GM23248 (cell line): ENCODE measurements at regions not wholly inside any gene's neighbourhood (a gene's known extent, or its start where the extent isn't known, plus 50 kb on each side); places are given as distances from the start of the nearest gene placed in this dataset.

Experiments
- DNase-seq: peaks from one replicate; pipeline ENCODE4 v3.0.0-alpha.2; 2015
- H2AFZ ChIP-seq: fragments of 200-600 bp; sonication (generic); 2 replicates; pipeline ENCODE4 v1.6.1; 2016; ENCODE audit warnings: antibody characterized with exemption
- H3F3A ChIP-seq: fragments of 200-600 bp; sonication (generic); 2 replicates; pipeline ENCODE4 v1.6.1; 2016; ENCODE audit warnings: mild to moderate bottlenecking, antibody characterized with exemption, mixed run types; ENCODE audit not compliant: insufficient read depth
- H3K27ac ChIP-seq: fragments of 200-600 bp; sonication (generic); 2 replicates; pipeline ENCODE4 v1.5.1; 2016; ENCODE audit warnings: mild to moderate bottlenecking
- H3K27me3 ChIP-seq: fragments of 200-600 bp; sonication (generic); replicated peaks from 2 replicates; pipeline ENCODE4 v1.6.1; 2016; ENCODE audit warnings: mild to moderate bottlenecking; ENCODE audit not compliant: insufficient read depth
- H3K36me3 ChIP-seq: fragments of 200-600 bp; sonication (generic); 2 replicates; pipeline ENCODE4 v1.6.1; 2016; ENCODE audit warnings: low read depth, mild to moderate bottlenecking
- H3K4me1 ChIP-seq: fragments of 200-600 bp; sonication (generic); 2 replicates; pipeline ENCODE4 v1.6.1; 2016; ENCODE audit warnings: mild to moderate bottlenecking; ENCODE audit not compliant: insufficient read depth
- H3K4me2 ChIP-seq: fragments of 200-600 bp; sonication (generic); one replicate; pipeline ENCODE4 v1.6.1; 2016; ENCODE audit warnings: mild to moderate bottlenecking; ENCODE audit not compliant: unreplicated experiment
- H3K4me3 ChIP-seq: fragments of 200-600 bp; sonication (generic); 2 replicates; pipeline ENCODE4 v1.5.1; 2016; ENCODE audit warnings: mild to moderate bottlenecking
- H3K79me2 ChIP-seq: fragments of 200-600 bp; sonication (generic); 2 replicates; pipeline ENCODE4 v1.6.1; 2016; ENCODE audit warnings: mild to moderate bottlenecking; ENCODE audit not compliant: insufficient read depth
- H3K9ac ChIP-seq: fragments of 200-600 bp; sonication (generic); 2 replicates; pipeline ENCODE4 v1.6.1; 2016; ENCODE audit warnings: mild to moderate bottlenecking
- H3K9me2 ChIP-seq: fragments of 200-600 bp; sonication (generic); 2 replicates; pipeline ENCODE4 v1.6.1; 2016; ENCODE audit warnings: mixed run types, mild to moderate bottlenecking, moderate library complexity; ENCODE audit not compliant: insufficient read depth
- H3K9me3 ChIP-seq: fragments of 200-600 bp; sonication (generic); one replicate; pipeline ENCODE4 v1.6.1; 2017; ENCODE audit warnings: low read depth
- H4K20me1 ChIP-seq: fragments of 200-600 bp; sonication (generic); 2 replicates; pipeline ENCODE4 v1.6.0; 2016; ENCODE audit not compliant: insufficient read depth
- EZH2 ChIP-seq: fragments of 200-600 bp; sonication (generic); IDR thresholded peaks from 2 replicates; pipeline ENCODE4 v1.6.1; 2018; ENCODE audit warnings: antibody characterized with exemption, mild to moderate bottlenecking; ENCODE audit not compliant: insufficient read depth, poor library complexity, severe bottlenecking
- EZH2phosphoT487 ChIP-seq: fragments of 200-600 bp; sonication (generic); IDR thresholded peaks from 2 replicates; pipeline ENCODE4 v1.6.1; 2018; ENCODE audit warnings: antibody characterized with exemption, moderate library complexity, mild to moderate bottlenecking, low read depth; ENCODE audit not compliant: insufficient read depth
- WGBS, 2 experiments: methylation state at CpG; one replicate each; pipeline ENCODE4 v1.1.6; 2015 to 2017; ENCODE audit warnings: low lambda C conversion rate in 2 of 2, low coverage in 1 of 2; ENCODE audit errors: missing lambda C conversion rate in 2 of 2; 5-methylcytosine and 5-hydroxymethylcytosine counted together
- in situ Hi-C: fragments of 300-500 bp; cut with MboI; formaldehyde crosslinking; loops from 2 replicates; pipeline ENCODE4 v1.15.0; 2020

- H3K9ac ChIP-seq = no peak overlapping the region
- H3K4me2 ChIP-seq = no peak overlapping the region
- no peak overlapping the region for H3K27ac ChIP-seq
- H3K36me3 ChIP-seq = no peaks in the 10 kb centered on the region
- no peaks in the 10 kb centered on the region for H3K27me3 ChIP-seq
- H3F3A ChIP-seq = no peaks in the 10 kb centered on the region
- no peaks in the 10 kb centered on the region for H4K20me1 ChIP-seq
- H3K4me3 ChIP-seq = no peak overlapping the region
- no peaks in the 10 kb centered on the region for H3K9me2 ChIP-seq
- no peaks in the 10 kb centered on the region for H3K79me2 ChIP-seq
- in situ Hi-C loops = no loop called here
- WGBS, 2 experiments = 25 to 34% methylated on average over 4 of the region's 4 CpGs
- TF ChIP-seq EZH2 (no peak), EZH2phosphoT487 (no peak)
- no peaks in the 10 kb centered on the region for H3K9me3 ChIP-seq
- no peaks in the 10 kb centered on the region for H3K4me1 ChIP-seq
- no peak for DNase-seq
- H2AFZ ChIP-seq = no peak overlapping the region
Observed at GRCh38 chr1:30153743-30154449, 569.5 kb downstream of the MATN1 start.

- H3F3A ChIP-seq = no peaks in the 10 kb centered on the region
- no peaks in the 10 kb centered on the region for H3K27me3 ChIP-seq
- no peaks in the 10 kb centered on the region for H3K4me1 ChIP-seq
- no peak overlapping the region for H3K4me2 ChIP-seq
- no peak overlapping the region for H3K27ac ChIP-seq
- no peaks in the 10 kb centered on the region for H3K79me2 ChIP-seq
- H3K9me3 ChIP-seq = no peaks in the 10 kb centered on the region
- no peak overlapping the region for H3K4me3 ChIP-seq
- no peak overlapping the region for H2AFZ ChIP-seq
- no peaks in the 10 kb centered on the region for H4K20me1 ChIP-seq
- no peak overlapping the region for H3K9ac ChIP-seq
- TF ChIP-seq EZH2phosphoT487 = no peak
- TF ChIP-seq EZH2 = no peak
- H3K9me2 ChIP-seq = no peaks in the 10 kb centered on the region
- no peak for DNase-seq
- H3K36me3 ChIP-seq = no peaks in the 10 kb centered on the region
- WGBS, 2 experiments = 0% methylated on average over 1 of the region's 1 CpG
- in situ Hi-C loops = no loop called here
Observed at GRCh38 chr1:30151826-30152225, 571.6 kb downstream of the MATN1 start.

- no peaks in the 10 kb centered on the region for H3K79me2 ChIP-seq
- no peaks in the 10 kb centered on the region for H3K9me3 ChIP-seq
- no peak overlapping the region for H2AFZ ChIP-seq
- H3K4me2 ChIP-seq = no peak overlapping the region
- no peaks in the 10 kb centered on the region for H3K4me1 ChIP-seq
- H3K36me3 ChIP-seq = no peaks in the 10 kb centered on the region
- H3K9me2 ChIP-seq = no peaks in the 10 kb centered on the region
- no peak overlapping the region for H3K27ac ChIP-seq
- H3F3A ChIP-seq = no peaks in the 10 kb centered on the region
- in situ Hi-C loops = no loop called here
- TF ChIP-seq EZH2phosphoT487 (no peak), EZH2 (no peak)
- no peak for DNase-seq
- no peaks in the 10 kb centered on the region for H4K20me1 ChIP-seq
- no peak overlapping the region for H3K4me3 ChIP-seq
- H3K27me3 ChIP-seq = no peaks in the 10 kb centered on the region; the same call in 1 of the 2 replicates
- no peak overlapping the region for H3K9ac ChIP-seq
- 21 to 34% methylated on average over 4 of the region's 4 CpGs for WGBS, 2 experiments
Observed at GRCh38 chr1:30151119-30151518, 572.3 kb downstream of the MATN1 start.

GRCh38 chr1:30149226-30149625 lies 574.2 kb downstream of the MATN1 start:
- no peaks in the 10 kb centered on the region for H3K4me1 ChIP-seq
- no peaks in the 10 kb centered on the region for H3K9me3 ChIP-seq
- no peaks in the 10 kb centered on the region for H3K36me3 ChIP-seq
- H3K4me3 ChIP-seq = no peak overlapping the region
- no peak overlapping the region for H3K9ac ChIP-seq
- no peaks in the 10 kb centered on the region; the same call in 1 of the 2 replicates for H3K27me3 ChIP-seq
- TF ChIP-seq EZH2phosphoT487 (no peak), EZH2 (no peak)
- no peak overlapping the region for H2AFZ ChIP-seq
- H3K4me2 ChIP-seq = no peak overlapping the region
- no peaks in the 10 kb centered on the region for H4K20me1 ChIP-seq
- no peaks in the 10 kb centered on the region for H3F3A ChIP-seq
- no peaks in the 10 kb centered on the region for H3K79me2 ChIP-seq
- H3K27ac ChIP-seq = no peak overlapping the region
- no peaks in the 10 kb centered on the region for H3K9me2 ChIP-seq
- WGBS, 2 experiments = 26 to 32% methylated on average over 5 of the region's 5 CpGs
- in situ Hi-C loops = no loop called here
- DNase-seq = no peak
